ENCODE measurements at regions not wholly inside any gene's neighbourhood (a gene's known extent, or its start where the extent isn't known, plus 50 kb on each side); places are given as distances from the start of the nearest gene placed in this dataset.

GRCh38 chr10:78630944-78631838 lies 437.6 kb upstream of the ZMIZ1 start:
- TF ChIP-seq CTCF (IDR thresholded peaks at IDR 0.05) (no peak), POLR2A (IDR thresholded peaks at IDR 0.05) (no peak)
